Panc1 (cell line): ENCODE measurements at regions not wholly inside any gene's neighbourhood (a gene's known extent, or its start where the extent isn't known, plus 50 kb on each side); places are given as distances from the start of the nearest gene placed in this dataset.

Experiments
- POLR2AphosphoS5 ChIP-seq: IDR thresholded peaks from 2 replicates; pipeline ENCODE4 v1.6.1; 2012; ENCODE audit warnings: mild to moderate bottlenecking, low read depth, low read length, moderate library complexity
- SIN3A ChIP-seq: IDR thresholded peaks from 2 replicates; pipeline ENCODE4 v1.6.1; 2012; ENCODE audit warnings: low read depth, mild to moderate bottlenecking, low read length, moderate library complexity, borderline replicate concordance; ENCODE audit not compliant: insufficient read depth
- TF ChIP-seq, protein P1 (sequence below): fragments of 450-650 bp; IDR thresholded peaks from 2 replicates; pipeline ENCODE4 v1.5.1; 2017; ENCODE audit warnings: mild to moderate bottlenecking

DNA sequence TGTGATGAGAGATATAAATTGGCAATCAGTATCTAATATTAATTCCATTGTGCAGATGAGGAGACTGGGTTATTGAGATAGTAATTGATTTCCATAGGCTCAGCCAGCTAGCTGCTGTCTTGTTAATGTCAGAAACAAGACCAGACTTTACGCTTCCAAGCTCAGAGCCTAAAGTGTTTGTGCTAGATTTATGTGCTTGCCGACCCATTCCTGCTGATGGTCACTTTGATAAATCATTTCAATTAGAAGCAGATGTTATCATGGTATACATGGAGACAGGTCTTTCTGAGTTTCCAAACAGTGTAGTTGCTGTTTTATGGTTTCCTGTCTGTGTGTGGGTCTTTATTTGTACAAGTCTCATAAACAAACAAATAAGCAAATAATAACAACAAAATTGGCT, 92.8 kb downstream of the AQP4 start:
- TF ChIP-seq SIN3A = no peak
- TF ChIP-seq POLR2AphosphoS5 = no peak
- TF ChIP-seq, protein P1, sequence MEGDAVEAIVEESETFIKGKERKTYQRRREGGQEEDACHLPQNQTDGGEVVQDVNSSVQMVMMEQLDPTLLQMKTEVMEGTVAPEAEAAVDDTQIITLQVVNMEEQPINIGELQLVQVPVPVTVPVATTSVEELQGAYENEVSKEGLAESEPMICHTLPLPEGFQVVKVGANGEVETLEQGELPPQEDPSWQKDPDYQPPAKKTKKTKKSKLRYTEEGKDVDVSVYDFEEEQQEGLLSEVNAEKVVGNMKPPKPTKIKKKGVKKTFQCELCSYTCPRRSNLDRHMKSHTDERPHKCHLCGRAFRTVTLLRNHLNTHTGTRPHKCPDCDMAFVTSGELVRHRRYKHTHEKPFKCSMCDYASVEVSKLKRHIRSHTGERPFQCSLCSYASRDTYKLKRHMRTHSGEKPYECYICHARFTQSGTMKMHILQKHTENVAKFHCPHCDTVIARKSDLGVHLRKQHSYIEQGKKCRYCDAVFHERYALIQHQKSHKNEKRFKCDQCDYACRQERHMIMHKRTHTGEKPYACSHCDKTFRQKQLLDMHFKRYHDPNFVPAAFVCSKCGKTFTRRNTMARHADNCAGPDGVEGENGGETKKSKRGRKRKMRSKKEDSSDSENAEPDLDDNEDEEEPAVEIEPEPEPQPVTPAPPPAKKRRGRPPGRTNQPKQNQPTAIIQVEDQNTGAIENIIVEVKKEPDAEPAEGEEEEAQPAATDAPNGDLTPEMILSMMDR = no peak
